ENCODE measurements at regions not wholly inside any gene's neighbourhood (a gene's known extent, or its start where the extent isn't known, plus 50 kb on each side); places are given as distances from the start of the nearest gene placed in this dataset.

DNA sequence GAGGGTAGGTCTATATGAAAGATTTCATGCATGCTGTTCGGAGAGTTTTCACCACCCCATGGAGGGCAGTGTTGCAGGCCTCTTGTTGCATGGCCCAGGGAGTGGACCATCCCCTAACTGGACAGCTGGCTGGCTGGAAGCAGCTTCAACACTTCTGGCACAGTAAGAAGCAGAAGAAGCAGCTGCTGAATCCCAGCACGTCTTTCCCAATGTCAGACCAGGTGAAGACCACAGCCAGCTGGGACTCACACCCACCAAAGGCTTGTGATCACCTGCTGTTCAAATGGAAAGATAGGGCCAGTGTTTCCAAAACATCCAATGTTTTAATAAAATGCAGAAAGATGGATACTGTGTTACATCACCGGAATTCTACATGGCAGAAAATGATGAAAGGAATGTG, 1423.6 kb downstream of the AACS start:
- H3K27ac ChIP-seq (ENCODE audit: control insufficient read depth, insufficient read depth): no peak overlapping the region
- no peaks in the 10 kb centered on the region for H3K9me3 ChIP-seq (replicated peaks; ENCODE audit: control insufficient read depth, insufficient read depth, low read length)
- no peaks in the 10 kb centered on the region for H3K79me2 ChIP-seq (ENCODE audit: control insufficient read depth, insufficient read depth, low read length)
- TF ChIP-seq SP1 (IDR thresholded peaks at IDR 0.05; ENCODE audit: low read depth, low read length): no peak
- TF ChIP-seq ZNF24 (IDR thresholded peaks at IDR 0.05): no peak
- TF ChIP-seq ASH2L (IDR thresholded peaks at IDR 0.05; ENCODE audit: borderline replicate concordance, low read depth): no peak
- TF ChIP-seq JUND (IDR thresholded peaks at IDR 0.05; ENCODE audit: low read depth, low read length): no peak
- TF ChIP-seq MYC (IDR thresholded peaks at IDR 0.05; ENCODE audit: insufficient read depth, insufficient read length, insufficient replicate concordance, low read length, severe bottlenecking): no peak
- no peak for TF ChIP-seq TCF3 (IDR thresholded peaks at IDR 0.05; ENCODE audit: borderline replicate concordance, insufficient read depth, low read depth, low read length)
- TF ChIP-seq RB1 (IDR thresholded peaks at IDR 0.05; ENCODE audit: borderline replicate concordance): no peak
- TF ChIP-seq, protein P1, sequence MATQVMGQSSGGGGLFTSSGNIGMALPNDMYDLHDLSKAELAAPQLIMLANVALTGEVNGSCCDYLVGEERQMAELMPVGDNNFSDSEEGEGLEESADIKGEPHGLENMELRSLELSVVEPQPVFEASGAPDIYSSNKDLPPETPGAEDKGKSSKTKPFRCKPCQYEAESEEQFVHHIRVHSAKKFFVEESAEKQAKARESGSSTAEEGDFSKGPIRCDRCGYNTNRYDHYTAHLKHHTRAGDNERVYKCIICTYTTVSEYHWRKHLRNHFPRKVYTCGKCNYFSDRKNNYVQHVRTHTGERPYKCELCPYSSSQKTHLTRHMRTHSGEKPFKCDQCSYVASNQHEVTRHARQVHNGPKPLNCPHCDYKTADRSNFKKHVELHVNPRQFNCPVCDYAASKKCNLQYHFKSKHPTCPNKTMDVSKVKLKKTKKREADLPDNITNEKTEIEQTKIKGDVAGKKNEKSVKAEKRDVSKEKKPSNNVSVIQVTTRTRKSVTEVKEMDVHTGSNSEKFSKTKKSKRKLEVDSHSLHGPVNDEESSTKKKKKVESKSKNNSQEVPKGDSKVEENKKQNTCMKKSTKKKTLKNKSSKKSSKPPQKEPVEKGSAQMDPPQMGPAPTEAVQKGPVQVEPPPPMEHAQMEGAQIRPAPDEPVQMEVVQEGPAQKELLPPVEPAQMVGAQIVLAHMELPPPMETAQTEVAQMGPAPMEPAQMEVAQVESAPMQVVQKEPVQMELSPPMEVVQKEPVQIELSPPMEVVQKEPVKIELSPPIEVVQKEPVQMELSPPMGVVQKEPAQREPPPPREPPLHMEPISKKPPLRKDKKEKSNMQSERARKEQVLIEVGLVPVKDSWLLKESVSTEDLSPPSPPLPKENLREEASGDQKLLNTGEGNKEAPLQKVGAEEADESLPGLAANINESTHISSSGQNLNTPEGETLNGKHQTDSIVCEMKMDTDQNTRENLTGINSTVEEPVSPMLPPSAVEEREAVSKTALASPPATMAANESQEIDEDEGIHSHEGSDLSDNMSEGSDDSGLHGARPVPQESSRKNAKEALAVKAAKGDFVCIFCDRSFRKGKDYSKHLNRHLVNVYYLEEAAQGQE (IDR thresholded peaks at IDR 0.05; ENCODE audit: low read depth, low read length): no peak
- TF ChIP-seq SRF (IDR thresholded peaks at IDR 0.05; ENCODE audit: low read depth in 2 of 2, low read length in 2 of 2): no peak
- TF ChIP-seq IKZF1 (conservative IDR thresholded peaks at IDR 0.05): no peak
- TF ChIP-seq, protein P2, sequence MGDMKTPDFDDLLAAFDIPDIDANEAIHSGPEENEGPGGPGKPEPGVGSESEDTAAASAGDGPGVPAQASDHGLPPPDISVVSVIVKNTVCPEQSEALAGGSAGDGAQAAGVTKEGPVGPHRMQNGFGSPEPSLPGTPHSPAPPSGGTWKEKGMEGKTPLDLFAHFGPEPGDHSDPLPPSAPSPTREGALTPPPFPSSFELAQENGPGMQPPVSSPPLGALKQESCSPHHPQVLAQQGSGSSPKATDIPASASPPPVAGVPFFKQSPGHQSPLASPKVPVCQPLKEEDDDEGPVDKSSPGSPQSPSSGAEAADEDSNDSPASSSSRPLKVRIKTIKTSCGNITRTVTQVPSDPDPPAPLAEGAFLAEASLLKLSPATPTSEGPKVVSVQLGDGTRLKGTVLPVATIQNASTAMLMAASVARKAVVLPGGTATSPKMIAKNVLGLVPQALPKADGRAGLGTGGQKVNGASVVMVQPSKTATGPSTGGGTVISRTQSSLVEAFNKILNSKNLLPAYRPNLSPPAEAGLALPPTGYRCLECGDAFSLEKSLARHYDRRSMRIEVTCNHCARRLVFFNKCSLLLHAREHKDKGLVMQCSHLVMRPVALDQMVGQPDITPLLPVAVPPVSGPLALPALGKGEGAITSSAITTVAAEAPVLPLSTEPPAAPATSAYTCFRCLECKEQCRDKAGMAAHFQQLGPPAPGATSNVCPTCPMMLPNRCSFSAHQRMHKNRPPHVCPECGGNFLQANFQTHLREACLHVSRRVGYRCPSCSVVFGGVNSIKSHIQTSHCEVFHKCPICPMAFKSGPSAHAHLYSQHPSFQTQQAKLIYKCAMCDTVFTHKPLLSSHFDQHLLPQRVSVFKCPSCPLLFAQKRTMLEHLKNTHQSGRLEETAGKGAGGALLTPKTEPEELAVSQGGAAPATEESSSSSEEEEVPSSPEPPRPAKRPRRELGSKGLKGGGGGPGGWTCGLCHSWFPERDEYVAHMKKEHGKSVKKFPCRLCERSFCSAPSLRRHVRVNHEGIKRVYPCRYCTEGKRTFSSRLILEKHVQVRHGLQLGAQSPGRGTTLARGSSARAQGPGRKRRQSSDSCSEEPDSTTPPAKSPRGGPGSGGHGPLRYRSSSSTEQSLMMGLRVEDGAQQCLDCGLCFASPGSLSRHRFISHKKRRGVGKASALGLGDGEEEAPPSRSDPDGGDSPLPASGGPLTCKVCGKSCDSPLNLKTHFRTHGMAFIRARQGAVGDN (IDR thresholded peaks at IDR 0.05): no peak
- TF ChIP-seq NBN (IDR thresholded peaks at IDR 0.05): no peak
- no peak overlapping the region for H3K9ac ChIP-seq (ENCODE audit: control insufficient read depth, insufficient read depth, low read length)
- ATAC-seq: no peak
- 35% methylated on average over 3 of the region's 3 CpGs for WGBS (ENCODE audit: insufficient coverage, insufficient replicate concordance, low lambda C conversion rate, missing lambda C conversion rate)
- H3K36me3 ChIP-seq (ENCODE audit: control insufficient read depth in 2 of 2, insufficient read depth in 2 of 2, low read length in 1 of 2): no peaks in the 10 kb centered on the region
- in situ Hi-C loops (cut with MboI) (no loop called here), intact Hi-C loops (cut with micrococcal nuclease; ENCODE audit: unreplicated experiment) (no loop called here)
- FAIRE-seq: no peak
- ChIA-PET SMC1A (ENCODE audit: uncharacterized antibody, unreplicated experiment) (no interaction called here), POLR2A (no interaction called here), CTCF (no interaction called here), RAD21 (ENCODE audit: unreplicated experiment) (no interaction called here)
- no peaks in the 10 kb centered on the region for H3K27me3 ChIP-seq (replicated peaks in 1 of 2; ENCODE audit: control insufficient read depth in 2 of 2, insufficient read depth in 2 of 2, low read length in 1 of 2)
- H3K4me2 ChIP-seq (ENCODE audit: control insufficient read depth, insufficient read depth): no peak overlapping the region
- no peak overlapping the region for H3K4me3 ChIP-seq
- H3K4me1 ChIP-seq (ENCODE audit: control insufficient read depth, insufficient read depth, low read length): no peaks in the 10 kb centered on the region
- DNase-seq (ENCODE audit: low read depth, low spot score): no peak
- no peaks in the 10 kb centered on the region for H4K20me1 ChIP-seq (ENCODE audit: control insufficient read depth, insufficient read depth)
- no peak overlapping the region for H2AFZ ChIP-seq (ENCODE audit: control insufficient read depth, low read depth, low read length)
- BruUV-seq (replicated peaks): no TSS peak
